TTC549 (cell line): ENCODE measurements at regions not wholly inside any gene's neighbourhood (a gene's known extent, or its start where the extent isn't known, plus 50 kb on each side); places are given as distances from the start of the nearest gene placed in this dataset.
"Not testable (repeated sequence)": the region's sequence is repeated elsewhere in the genome, so short reads cannot be mapped to it uniquely, and the experiment has no call there.

ENCODE experiments used
- FAIRE-seq: peaks from 2 replicates; lab custom pipeline; 2012; peaks lifted over from hg19 to GRCh38; lab: Jason Lieb, UNC

- FAIRE-seq: no peak
Observed at GRCh38 chr5:125874057-125874456, 549.2 kb upstream of the GRAMD2B start.

DNA sequence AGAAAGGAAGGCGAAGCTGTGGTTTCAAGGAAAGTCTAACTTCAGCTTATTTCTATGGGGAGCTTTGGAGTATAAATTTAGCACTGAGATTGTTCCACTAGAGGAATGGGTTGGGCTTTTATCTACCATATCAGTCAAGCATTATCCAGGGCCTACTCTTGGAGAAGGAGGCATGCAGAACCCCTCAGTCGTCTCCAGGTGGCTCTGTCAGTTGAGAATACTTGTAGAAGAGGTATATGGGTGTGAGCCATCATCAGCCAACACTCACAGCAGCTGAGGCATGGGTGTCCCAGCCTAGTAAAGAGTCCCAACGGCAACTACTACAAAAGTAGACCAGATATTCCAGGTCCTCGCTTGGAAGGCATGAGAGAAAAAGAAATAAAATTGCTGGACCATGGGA is 548.5 kb upstream of the GRAMD2B start:
- no peak for FAIRE-seq

GRCh38 chr5:125877248-125877647 is 546.0 kb upstream of the GRAMD2B start:
- no peak for FAIRE-seq

DNA sequence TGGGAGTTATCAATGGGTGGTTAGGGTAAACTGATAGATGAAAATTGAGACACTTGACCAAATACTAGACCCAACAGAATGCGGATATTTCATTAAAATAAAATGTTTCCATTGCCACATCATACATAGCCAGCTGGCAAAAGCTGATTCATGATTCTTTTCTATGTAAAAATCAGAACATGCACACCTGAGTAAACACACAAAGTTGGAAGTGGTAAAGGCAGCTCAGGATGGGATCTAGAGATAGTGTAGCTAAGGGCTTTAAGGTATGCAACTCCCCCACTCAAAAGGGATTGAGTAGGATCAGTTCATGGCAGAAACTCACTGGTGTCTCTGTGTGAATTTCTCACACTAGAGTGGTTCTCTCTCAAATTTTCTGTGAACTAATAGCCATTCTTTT is 541.1 kb upstream of the GRAMD2B start:
- FAIRE-seq: no peak

DNA sequence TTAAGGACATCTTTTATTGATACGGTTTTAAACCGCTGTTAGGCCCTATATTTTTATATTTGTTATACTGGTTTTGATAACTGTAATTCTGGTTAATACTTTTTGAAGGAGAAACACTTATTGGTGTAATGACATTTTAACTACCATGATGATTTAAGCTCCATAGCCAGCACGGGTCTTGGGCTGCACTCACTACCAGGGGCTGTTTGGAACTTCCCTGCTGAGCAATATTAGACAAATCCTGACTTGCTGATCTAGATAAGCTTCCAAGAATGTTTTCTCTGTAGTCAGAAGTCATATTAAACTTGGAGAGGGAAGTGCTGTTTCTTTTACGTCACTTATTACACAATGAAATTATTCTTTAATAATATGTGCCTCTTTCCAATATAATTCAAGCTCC is 540.0 kb upstream of the GRAMD2B start:
- FAIRE-seq: no peak

GRCh38 chr5:125888358-125888757 is 534.9 kb upstream of the GRAMD2B start:
- no peak for FAIRE-seq

DNA sequence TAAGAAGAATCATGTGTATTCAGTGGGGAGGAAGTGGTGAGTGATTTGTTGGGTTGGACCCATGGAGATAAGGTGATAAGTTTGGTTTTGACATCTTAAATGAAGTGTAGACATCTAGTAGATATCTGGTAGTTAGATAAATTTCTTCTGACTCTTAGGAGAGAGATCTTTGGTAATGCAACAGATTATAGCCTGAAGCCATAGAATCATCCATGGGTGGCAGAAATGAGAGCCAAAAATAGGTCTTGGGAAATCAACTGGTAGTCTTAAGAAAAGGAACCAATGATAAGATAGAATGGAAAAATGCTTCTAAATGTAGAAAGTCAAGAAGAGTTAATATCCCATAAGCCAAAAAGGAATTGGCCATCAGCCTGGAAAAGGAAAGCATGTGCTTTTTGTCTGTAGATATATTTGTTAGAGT is 532.7 kb upstream of the GRAMD2B start:
- FAIRE-seq: no peak

DNA sequence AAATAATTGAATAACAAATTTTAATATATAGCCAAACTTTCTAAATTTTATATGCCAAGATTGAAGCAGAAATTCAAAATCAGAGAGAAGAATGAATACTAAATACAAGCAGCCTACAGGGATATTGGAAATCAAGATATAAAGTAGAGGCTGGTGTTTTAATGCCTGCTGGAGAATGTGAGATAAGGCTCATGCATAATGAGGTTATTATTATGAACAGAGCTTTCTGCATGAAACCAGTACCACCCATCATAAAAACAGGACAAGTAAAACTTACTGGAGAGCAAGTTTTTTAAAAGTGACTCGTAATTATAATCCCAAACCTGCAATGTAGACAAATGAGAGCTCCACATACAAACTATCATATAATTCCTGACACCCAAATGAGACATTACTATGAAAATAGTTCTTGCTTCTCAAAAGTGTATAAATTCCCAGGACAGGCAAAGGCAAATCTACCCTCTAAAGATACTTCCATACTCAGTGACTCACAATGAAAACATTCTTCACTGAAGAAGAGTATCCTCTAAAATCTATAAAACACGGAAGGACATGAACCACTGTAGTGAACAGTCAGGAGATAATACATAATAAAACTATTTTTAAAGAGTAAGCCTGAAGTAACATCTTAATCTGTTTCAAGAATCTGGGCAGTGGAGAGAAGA is 532.0 kb upstream of the GRAMD2B start:
- no peak for FAIRE-seq

- FAIRE-seq: no peak
Observed at GRCh38 chr5:125894383-125894782, 528.8 kb upstream of the GRAMD2B start.

DNA sequence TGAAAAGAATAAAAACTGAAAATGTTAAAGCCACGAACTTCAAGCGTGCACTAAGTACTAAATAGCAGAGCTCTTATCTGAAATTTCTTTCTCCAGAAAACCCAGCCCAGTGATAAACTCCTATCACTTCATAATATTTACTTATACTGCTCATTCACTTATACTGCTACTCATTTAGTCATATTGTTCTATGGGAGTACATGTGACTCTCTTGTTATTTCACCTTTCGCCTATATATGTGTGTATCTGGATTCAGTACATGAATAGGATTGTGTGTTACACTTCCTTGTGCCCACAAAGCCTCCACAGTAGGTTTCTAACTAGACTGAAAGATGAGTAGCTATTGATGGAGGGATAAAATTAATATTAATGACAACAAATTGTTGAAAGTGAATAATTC is 526.8 kb upstream of the GRAMD2B start:
- no peak for FAIRE-seq

- FAIRE-seq: no peak
Observed at GRCh38 chr5:125897089-125897488, 526.1 kb upstream of the GRAMD2B start.

- FAIRE-seq: no peak
Observed at GRCh38 chr5:125898851-125899405, 524.3 kb upstream of the GRAMD2B start.

- no peak for FAIRE-seq
Observed at GRCh38 chr5:125912028-125912427, 511.2 kb upstream of the GRAMD2B start.

- no peak for FAIRE-seq
Observed at GRCh38 chr5:125913200-125913599, 510.0 kb upstream of the GRAMD2B start.

- FAIRE-seq: no peak
Observed at GRCh38 chr5:125914471-125914870, 508.7 kb upstream of the GRAMD2B start.

- not testable (repeated sequence) for FAIRE-seq
Observed at GRCh38 chr5:125923958-125924357, 499.3 kb upstream of the GRAMD2B start.

DNA sequence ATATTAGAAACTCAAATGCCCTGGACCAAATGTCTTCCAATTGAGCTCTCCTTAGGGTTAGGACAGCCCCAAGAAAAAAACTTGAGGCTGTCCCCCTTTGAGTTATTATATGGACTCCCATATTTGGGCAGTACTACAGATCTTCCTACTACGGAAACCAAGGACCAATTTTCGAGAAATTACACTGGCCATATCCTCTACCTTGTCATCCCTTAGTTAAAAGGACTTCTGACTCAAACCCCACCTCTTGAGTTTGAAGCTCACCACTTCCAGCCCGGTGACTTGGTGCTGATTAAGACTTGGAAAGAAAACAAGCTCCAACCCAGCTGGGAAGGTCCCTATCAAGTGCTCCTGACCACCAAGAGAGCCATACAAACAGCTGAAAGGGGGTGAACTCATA is 497.0 kb upstream of the GRAMD2B start:
- FAIRE-seq: no peak

GRCh38 chr5:125928663-125929062 is 494.5 kb upstream of the GRAMD2B start:
- no peak for FAIRE-seq

- FAIRE-seq: no peak
Observed at GRCh38 chr5:125950012-125950615, 473.1 kb upstream of the GRAMD2B start.

GRCh38 chr5:125961150-125961549 is 462.1 kb upstream of the GRAMD2B start:
- FAIRE-seq: no peak

DNA sequence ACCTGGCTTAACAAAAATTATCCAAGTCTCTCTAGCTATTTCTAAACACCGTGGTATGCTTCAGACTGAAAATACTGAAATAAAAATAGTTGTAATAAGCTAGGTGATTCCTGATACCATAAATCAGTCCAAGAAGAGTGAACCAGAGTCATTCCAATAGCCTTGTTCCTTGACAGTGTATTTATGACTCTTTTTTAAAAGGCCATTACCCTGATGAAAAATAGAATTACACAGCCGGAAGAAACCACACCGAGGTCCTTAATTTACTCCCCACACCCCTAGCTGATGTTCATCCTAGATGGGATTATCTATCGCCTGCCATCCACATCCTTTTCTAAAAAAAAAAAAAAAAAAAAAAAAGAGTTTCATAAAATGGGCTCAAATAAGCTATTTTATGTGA is 457.6 kb upstream of the GRAMD2B start:
- FAIRE-seq: no peak

GRCh38 chr5:125967576-125967975 is 455.6 kb upstream of the GRAMD2B start:
- FAIRE-seq: no peak

DNA sequence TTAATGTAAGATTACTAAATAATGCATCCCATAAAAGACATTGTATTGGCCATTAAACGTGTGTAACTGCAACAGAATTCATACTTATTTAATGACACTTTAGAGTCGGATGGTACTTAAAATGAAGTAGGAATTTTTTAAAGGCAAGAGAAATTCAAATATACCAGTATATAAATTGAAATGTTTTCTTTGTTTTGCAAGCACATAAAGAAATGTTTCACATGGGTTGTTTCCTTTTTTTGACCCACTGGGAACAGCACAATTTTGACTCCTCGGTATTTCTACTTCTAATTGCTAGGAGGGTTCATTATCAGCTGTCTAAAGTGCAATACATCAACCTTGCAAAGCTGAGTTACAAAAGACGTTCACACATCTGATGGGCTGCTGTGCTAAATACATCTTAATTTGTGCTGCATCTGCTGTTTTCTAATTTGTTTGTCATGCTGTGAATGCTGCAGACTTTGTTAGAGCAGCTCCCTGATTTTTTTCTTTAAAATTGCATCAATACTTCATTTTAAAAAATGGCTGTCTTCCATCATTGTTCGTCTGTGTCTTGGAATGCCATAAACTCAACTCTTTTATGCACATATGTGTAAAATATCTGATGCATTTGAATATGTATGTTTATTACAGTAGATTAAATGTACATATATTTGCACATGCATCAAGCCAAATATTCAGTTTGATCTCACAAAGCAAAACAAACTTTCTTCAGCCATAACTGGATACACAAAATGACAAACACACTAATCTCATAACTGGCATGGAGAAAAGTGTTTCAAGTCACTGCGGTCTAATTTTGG is 454.0 kb upstream of the GRAMD2B start:
- no peak for FAIRE-seq
